HEK293 (cell line): ENCODE measurements at regions not wholly inside any gene's neighbourhood (a gene's known extent, or its start where the extent isn't known, plus 50 kb on each side); places are given as distances from the start of the nearest gene placed in this dataset.

ENCODE experiments used
- CTCF ChIA-PET: fragments of 350-600 bp; formaldehyde crosslinking; extraction: SDS; loops from one replicate; lab custom pipeline; 2021; ENCODE audit warnings: antibody characterized with exemption; lab: Yijun Ruan, JAX
- POLR2A ChIA-PET: fragments of 300-600 bp; formaldehyde crosslinking; extraction: SDS; loops from one replicate; lab custom pipeline; 2020; ENCODE audit warnings: antibody characterized with exemption, inconsistent platforms; lab: Yijun Ruan, JAX
- H3K27ac ChIP-seq: fragments of 200-500 bp; sonication (Bioruptor generic); 2 replicates; pipeline ENCODE4 v1.5.1; 2014; ENCODE audit warnings: low read depth, low read length, control low read depth, inconsistent platforms; ENCODE audit errors: extremely low read depth
- H3K36me3 ChIP-seq, 2 experiments: fragments of 200-500 bp in 1 of 2; sonication (Bioruptor generic) in 1 of 2; 1 replicate in 1 of 2; 2 replicates in 1 of 2; pipeline ENCODE4 v1.5.1; 2014 to 2017; ENCODE audit warnings: inconsistent platforms in 2 of 2, low read length in 2 of 2; ENCODE audit not compliant: control insufficient read depth in 2 of 2, insufficient read depth in 1 of 2
- H3K4me1 ChIP-seq: fragments of 200-500 bp; sonication (Bioruptor generic); 2 replicates; pipeline ENCODE4 v1.5.1; 2014; ENCODE audit warnings: mild to moderate bottlenecking, low read length, inconsistent platforms; ENCODE audit not compliant: control insufficient read depth, insufficient read depth
- H3K4me3 ChIP-seq: 2 replicates; pipeline ENCODE4 v1.5.1; 2011; ENCODE audit warnings: low read depth, mild to moderate bottlenecking, control low read depth, low read length, moderate library complexity
- H3K9me3 ChIP-seq: fragments of 200-500 bp; sonication (Bioruptor generic); 2 replicates; pipeline ENCODE4 v1.5.1; 2014; ENCODE audit warnings: low read depth, low read length, inconsistent platforms; ENCODE audit not compliant: control insufficient read depth, insufficient read depth
- GFI1B ChIP-seq: fragments of 450-650 bp; formaldehyde crosslinking; IDR thresholded peaks from 2 replicates; pipeline ENCODE4 v1.5.1; 2016; ENCODE audit warnings: missing biosample characterization, missing genetic modification characterization
- ZFP69B ChIP-seq: fragments of 450-650 bp; formaldehyde crosslinking; IDR thresholded peaks from 2 replicates; pipeline ENCODE4 v1.5.1; 2016; ENCODE audit warnings: missing biosample characterization, missing genetic modification characterization
- ZNF10 ChIP-seq: fragments of 450-650 bp; formaldehyde crosslinking; IDR thresholded peaks from 2 replicates; pipeline ENCODE4 v1.5.1; 2017; ENCODE audit warnings: missing biosample characterization, missing genetic modification characterization
- ZNF155 ChIP-seq: fragments of 450-650 bp; formaldehyde crosslinking; IDR thresholded peaks from 2 replicates; pipeline ENCODE4 v1.5.1; 2016; ENCODE audit warnings: missing biosample characterization, missing genetic modification characterization
- ZNF48 ChIP-seq: fragments of 450-650 bp; formaldehyde crosslinking; IDR thresholded peaks from 2 replicates; pipeline ENCODE4 v1.5.1; 2016; ENCODE audit warnings: missing biosample characterization, missing genetic modification characterization
- ZNF624 ChIP-seq: fragments of 450-650 bp; formaldehyde crosslinking; IDR thresholded peaks from 2 replicates; pipeline ENCODE4 v1.5.1; 2017; ENCODE audit warnings: missing biosample characterization, missing genetic modification characterization
- ZNF660 ChIP-seq: fragments of 450-650 bp; IDR thresholded peaks from 2 replicates; pipeline ENCODE4 v1.5.1; 2018; ENCODE audit warnings: missing biosample characterization, mild to moderate bottlenecking, missing genetic modification characterization
- TF ChIP-seq, protein P1 (sequence below): fragments of 450-650 bp; formaldehyde crosslinking; conservative IDR thresholded peaks from 2 replicates; pipeline ENCODE4 v1.5.1; 2016; ENCODE audit warnings: low read depth, missing biosample characterization, missing genetic modification characterization
- TF ChIP-seq, protein P2 (sequence below): fragments of 450-650 bp; formaldehyde crosslinking; IDR thresholded peaks from 2 replicates; pipeline ENCODE4 v1.5.1; 2016; ENCODE audit warnings: missing biosample characterization, missing genetic modification characterization
- TF ChIP-seq, protein P3 (sequence below): fragments of 450-650 bp; formaldehyde crosslinking; IDR thresholded peaks from 2 replicates; pipeline ENCODE4 v1.5.1; 2016; ENCODE audit warnings: missing biosample characterization, missing genetic modification characterization
- TF ChIP-seq, protein P4 (sequence below): fragments of 450-650 bp; IDR thresholded peaks from 2 replicates; pipeline ENCODE4 v1.5.1; 2018; ENCODE audit warnings: missing biosample characterization, mild to moderate bottlenecking, missing genetic modification characterization
- TF ChIP-seq, protein P5 (sequence below): fragments of 450-650 bp; formaldehyde crosslinking; IDR thresholded peaks from 2 replicates; pipeline ENCODE4 v1.5.1; 2016; ENCODE audit warnings: missing biosample characterization, missing genetic modification characterization

DNA sequence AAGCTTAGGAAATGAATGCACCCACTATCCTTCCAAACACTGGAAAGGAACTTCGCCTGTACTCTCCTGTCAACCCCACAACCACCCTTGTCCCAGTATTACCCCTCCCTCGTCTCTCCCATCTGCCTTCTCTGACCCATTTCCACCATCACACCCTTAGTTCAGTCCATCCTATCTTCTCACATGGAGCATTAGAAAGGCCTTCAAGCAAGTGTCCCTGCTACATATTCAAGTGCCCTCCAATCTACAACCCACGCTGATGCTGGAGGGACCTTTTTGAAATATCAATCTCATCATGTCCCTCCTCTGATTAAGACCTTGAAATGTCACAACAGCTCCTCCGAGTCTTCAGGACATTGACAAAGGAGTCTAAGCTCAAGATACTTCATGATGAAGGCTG, 133.8 kb upstream of the CCL2 start:
- no peaks in the 10 kb centered on the region for H3K36me3 ChIP-seq
- TF ChIP-seq ZNF155 (tag by site-specific recombination) (no peak), ZNF624 (no peak), ZNF48 (no peak)
- TF ChIP-seq, protein P1, sequence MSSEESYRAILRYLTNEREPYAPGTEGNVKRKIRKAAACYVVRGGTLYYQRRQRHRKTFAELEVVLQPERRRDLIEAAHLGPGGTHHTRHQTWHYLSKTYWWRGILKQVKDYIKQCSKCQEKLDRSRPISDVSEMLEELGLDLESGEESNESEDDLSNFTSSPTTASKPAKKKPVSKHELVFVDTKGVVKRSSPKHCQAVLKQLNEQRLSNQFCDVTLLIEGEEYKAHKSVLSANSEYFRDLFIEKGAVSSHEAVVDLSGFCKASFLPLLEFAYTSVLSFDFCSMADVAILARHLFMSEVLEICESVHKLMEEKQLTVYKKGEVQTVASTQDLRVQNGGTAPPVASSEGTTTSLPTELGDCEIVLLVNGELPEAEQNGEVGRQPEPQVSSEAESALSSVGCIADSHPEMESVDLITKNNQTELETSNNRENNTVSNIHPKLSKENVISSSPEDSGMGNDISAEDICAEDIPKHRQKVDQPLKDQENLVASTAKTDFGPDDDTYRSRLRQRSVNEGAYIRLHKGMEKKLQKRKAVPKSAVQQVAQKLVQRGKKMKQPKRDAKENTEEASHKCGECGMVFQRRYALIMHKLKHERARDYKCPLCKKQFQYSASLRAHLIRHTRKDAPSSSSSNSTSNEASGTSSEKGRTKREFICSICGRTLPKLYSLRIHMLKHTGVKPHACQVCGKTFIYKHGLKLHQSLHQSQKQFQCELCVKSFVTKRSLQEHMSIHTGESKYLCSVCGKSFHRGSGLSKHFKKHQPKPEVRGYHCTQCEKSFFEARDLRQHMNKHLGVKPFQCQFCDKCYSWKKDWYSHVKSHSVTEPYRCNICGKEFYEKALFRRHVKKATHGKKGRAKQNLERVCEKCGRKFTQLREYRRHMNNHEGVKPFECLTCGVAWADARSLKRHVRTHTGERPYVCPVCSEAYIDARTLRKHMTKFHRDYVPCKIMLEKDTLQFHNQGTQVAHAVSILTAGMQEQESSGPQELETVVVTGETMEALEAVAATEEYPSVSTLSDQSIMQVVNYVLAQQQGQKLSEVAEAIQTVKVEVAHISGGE: no peak
- TF ChIP-seq, protein P2, sequence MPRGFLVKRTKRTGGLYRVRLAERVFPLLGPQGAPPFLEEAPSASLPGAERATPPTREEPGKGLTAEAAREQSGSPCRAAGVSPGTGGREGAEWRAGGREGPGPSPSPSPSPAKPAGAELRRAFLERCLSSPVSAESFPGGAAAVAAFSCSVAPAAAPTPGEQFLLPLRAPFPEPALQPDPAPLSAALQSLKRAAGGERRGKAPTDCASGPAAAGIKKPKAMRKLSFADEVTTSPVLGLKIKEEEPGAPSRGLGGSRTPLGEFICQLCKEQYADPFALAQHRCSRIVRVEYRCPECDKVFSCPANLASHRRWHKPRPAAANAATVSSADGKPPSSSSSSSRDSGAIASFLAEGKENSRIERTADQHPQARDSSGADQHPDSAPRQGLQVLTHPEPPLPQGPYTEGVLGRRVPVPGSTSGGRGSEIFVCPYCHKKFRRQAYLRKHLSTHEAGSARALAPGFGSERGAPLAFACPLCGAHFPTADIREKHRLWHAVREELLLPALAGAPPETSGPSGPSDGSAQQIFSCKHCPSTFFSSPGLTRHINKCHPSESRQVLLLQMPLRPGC (tag by site-specific recombination): no peak
- TF ChIP-seq, all 188 proteins: peak for 0
- no peaks in the 10 kb centered on the region for H3K4me1 ChIP-seq
- ChIA-PET CTCF (no interaction called here), POLR2A (no interaction called here)
- H3K27ac ChIP-seq: no peak overlapping the region
- no peak overlapping the region for H3K4me3 ChIP-seq
- no peaks in the 10 kb centered on the region for H3K9me3 ChIP-seq

DNA sequence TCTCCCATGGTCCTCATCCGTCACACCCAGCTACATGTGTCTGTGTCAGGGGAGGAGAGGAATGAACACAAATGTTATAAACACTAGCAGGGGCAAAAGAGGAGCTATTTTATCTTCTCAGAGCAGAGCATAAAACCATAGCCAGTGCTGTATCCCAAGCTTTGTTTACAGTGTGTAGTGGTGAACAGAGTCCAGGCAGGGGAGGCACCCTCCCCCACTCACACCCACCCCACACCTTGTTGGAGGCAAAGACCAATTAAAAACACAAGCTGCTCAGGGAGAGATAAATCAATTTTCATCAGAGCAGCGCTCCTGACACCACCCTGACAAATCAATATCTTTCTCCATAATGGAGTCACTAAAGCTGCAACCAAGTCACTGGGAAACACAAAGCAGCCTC, 132.6 kb upstream of the CCL2 start:
- ChIA-PET CTCF (interaction anchor here (0.6 to 1.2 kb wide), 6 partner anchors 9 to 750 kb away, joined by 3 to 4 read pairs (median 3); no protein-coding TSS in a partner anchor), POLR2A (no interaction called here)
- Histone ChIP-seq H3K9me3 (no peaks in the 10 kb centered on the region), H3K27ac (no peak overlapping the region), H3K36me3 (no peaks in the 10 kb centered on the region), H3K4me3 (no peak overlapping the region), H3K4me1 (no peaks in the 10 kb centered on the region)
- no peak for TF ChIP-seq ZFP69B (tag by site-specific recombination)
- no peak for TF ChIP-seq ZNF10 (tag by site-specific recombination)
- TF ChIP-seq, protein P3, sequence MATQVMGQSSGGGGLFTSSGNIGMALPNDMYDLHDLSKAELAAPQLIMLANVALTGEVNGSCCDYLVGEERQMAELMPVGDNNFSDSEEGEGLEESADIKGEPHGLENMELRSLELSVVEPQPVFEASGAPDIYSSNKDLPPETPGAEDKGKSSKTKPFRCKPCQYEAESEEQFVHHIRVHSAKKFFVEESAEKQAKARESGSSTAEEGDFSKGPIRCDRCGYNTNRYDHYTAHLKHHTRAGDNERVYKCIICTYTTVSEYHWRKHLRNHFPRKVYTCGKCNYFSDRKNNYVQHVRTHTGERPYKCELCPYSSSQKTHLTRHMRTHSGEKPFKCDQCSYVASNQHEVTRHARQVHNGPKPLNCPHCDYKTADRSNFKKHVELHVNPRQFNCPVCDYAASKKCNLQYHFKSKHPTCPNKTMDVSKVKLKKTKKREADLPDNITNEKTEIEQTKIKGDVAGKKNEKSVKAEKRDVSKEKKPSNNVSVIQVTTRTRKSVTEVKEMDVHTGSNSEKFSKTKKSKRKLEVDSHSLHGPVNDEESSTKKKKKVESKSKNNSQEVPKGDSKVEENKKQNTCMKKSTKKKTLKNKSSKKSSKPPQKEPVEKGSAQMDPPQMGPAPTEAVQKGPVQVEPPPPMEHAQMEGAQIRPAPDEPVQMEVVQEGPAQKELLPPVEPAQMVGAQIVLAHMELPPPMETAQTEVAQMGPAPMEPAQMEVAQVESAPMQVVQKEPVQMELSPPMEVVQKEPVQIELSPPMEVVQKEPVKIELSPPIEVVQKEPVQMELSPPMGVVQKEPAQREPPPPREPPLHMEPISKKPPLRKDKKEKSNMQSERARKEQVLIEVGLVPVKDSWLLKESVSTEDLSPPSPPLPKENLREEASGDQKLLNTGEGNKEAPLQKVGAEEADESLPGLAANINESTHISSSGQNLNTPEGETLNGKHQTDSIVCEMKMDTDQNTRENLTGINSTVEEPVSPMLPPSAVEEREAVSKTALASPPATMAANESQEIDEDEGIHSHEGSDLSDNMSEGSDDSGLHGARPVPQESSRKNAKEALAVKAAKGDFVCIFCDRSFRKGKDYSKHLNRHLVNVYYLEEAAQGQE: no peak
- TF ChIP-seq, protein P4, sequence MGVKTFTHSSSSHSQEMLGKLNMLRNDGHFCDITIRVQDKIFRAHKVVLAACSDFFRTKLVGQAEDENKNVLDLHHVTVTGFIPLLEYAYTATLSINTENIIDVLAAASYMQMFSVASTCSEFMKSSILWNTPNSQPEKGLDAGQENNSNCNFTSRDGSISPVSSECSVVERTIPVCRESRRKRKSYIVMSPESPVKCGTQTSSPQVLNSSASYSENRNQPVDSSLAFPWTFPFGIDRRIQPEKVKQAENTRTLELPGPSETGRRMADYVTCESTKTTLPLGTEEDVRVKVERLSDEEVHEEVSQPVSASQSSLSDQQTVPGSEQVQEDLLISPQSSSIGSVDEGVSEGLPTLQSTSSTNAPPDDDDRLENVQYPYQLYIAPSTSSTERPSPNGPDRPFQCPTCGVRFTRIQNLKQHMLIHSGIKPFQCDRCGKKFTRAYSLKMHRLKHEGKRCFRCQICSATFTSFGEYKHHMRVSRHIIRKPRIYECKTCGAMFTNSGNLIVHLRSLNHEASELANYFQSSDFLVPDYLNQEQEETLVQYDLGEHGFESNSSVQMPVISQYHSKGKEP (tag by site-specific recombination): no peak
- TF ChIP-seq, protein P5, sequence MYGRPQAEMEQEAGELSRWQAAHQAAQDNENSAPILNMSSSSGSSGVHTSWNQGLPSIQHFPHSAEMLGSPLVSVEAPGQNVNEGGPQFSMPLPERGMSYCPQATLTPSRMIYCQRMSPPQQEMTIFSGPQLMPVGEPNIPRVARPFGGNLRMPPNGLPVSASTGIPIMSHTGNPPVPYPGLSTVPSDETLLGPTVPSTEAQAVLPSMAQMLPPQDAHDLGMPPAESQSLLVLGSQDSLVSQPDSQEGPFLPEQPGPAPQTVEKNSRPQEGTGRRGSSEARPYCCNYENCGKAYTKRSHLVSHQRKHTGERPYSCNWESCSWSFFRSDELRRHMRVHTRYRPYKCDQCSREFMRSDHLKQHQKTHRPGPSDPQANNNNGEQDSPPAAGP (tag by site-specific recombination): no peak
- TF ChIP-seq ZNF660 (tag by site-specific recombination): no peak
- TF ChIP-seq GFI1B: no peak
